ENCODE measurements at regions not wholly inside any gene's neighbourhood (a gene's known extent, or its start where the extent isn't known, plus 50 kb on each side); places are given as distances from the start of the nearest gene placed in this dataset.

- Histone ChIP-seq H3K36me3 (no peaks in the 10 kb centered on the region), H3K27me3 (no peaks in the 10 kb centered on the region), H3K27ac (no peak overlapping the region), H3K4me3 (no peak overlapping the region), H3K9me3 (no peaks in the 10 kb centered on the region), H3K4me1 (no peaks in the 10 kb centered on the region)
- no peak for TF ChIP-seq CTCF (IDR thresholded peaks at IDR 0.05)
- DNase-seq (ENCODE audit: low spot score) = no peak
Observed at GRCh38 chr15:29360152-29360551, 90.5 kb upstream of the NSMCE3 start.

- no peak for TF ChIP-seq CTCF (IDR thresholded peaks at IDR 0.05)
- H3K27me3 ChIP-seq = no peaks in the 10 kb centered on the region
- H3K36me3 ChIP-seq = no peaks in the 10 kb centered on the region
- no peaks in the 10 kb centered on the region for H3K9me3 ChIP-seq
- no peak overlapping the region for H3K27ac ChIP-seq
- no peak overlapping the region for H3K4me3 ChIP-seq
- H3K4me1 ChIP-seq = no peaks in the 10 kb centered on the region
- no peak for DNase-seq (ENCODE audit: low spot score)
Observed at GRCh38 chr15:29356786-29357185, 87.2 kb upstream of the NSMCE3 start.

- H3K27me3 ChIP-seq = no peaks in the 10 kb centered on the region
- no peak overlapping the region for H3K27ac ChIP-seq
- DNase-seq (ENCODE audit: low spot score) = no peak
Observed at GRCh38 chr15:29355477-29355876, 85.9 kb upstream of the NSMCE3 start.

GRCh38 chr15:29352402-29352801, 82.8 kb upstream of the NSMCE3 start:
- no peaks in the 10 kb centered on the region for H3K27me3 ChIP-seq
- peaks cover 0 to 6% of the 10 kb centered on the region in 2 donors for H3K4me1 ChIP-seq
- no peak for TF ChIP-seq CTCF (IDR thresholded peaks at IDR 0.05)
- H3K9me3 ChIP-seq = no peaks in the 10 kb centered on the region
- no peak overlapping the region for H3K27ac ChIP-seq
- no peak for DNase-seq (ENCODE audit: low spot score)
- no peaks in the 10 kb centered on the region for H3K36me3 ChIP-seq
- H3K4me3 ChIP-seq = no peak overlapping the region

More at GRCh38 chr15:29355477-29355876, 85.9 kb upstream of the NSMCE3 start:
- TF ChIP-seq CTCF (IDR thresholded peaks at IDR 0.05) = no peak
- no peaks in the 10 kb centered on the region for H3K4me1 ChIP-seq
- no peaks in the 10 kb centered on the region for H3K36me3 ChIP-seq
- no peaks in the 10 kb centered on the region for H3K9me3 ChIP-seq
- no peak overlapping the region for H3K4me3 ChIP-seq

- no peak for DNase-seq (ENCODE audit: low spot score)
- no peaks in the 10 kb centered on the region for H3K36me3 ChIP-seq
- H3K9me3 ChIP-seq = no peaks in the 10 kb centered on the region
- no peak overlapping the region for H3K4me3 ChIP-seq
- H3K27ac ChIP-seq = no peak overlapping the region
- no peaks in the 10 kb centered on the region for H3K27me3 ChIP-seq
- H3K4me1 ChIP-seq = peaks cover 0 to 6% of the 10 kb centered on the region in 2 donors
- TF ChIP-seq CTCF (IDR thresholded peaks at IDR 0.05) = no peak
Observed at GRCh38 chr15:29349196-29349595, 79.6 kb upstream of the NSMCE3 start.

- H3K4me1 ChIP-seq = peaks cover 0 to 6% of the 10 kb centered on the region in 2 donors
- TF ChIP-seq CTCF (IDR thresholded peaks at IDR 0.05) = no peak
- no peak overlapping the region for H3K27ac ChIP-seq
- DNase-seq (ENCODE audit: low spot score) = no peak
- no peaks in the 10 kb centered on the region for H3K9me3 ChIP-seq
- H3K27me3 ChIP-seq = no peaks in the 10 kb centered on the region
- no peaks in the 10 kb centered on the region for H3K36me3 ChIP-seq
- H3K4me3 ChIP-seq = no peak overlapping the region
Observed at GRCh38 chr15:29348336-29348914, 78.8 kb upstream of the NSMCE3 start.
